ENCODE measurements at regions not wholly inside any gene's neighbourhood (a gene's known extent, or its start where the extent isn't known, plus 50 kb on each side); places are given as distances from the start of the nearest gene placed in this dataset.
"Not testable (repeated sequence)": the region's sequence is repeated elsewhere in the genome, so short reads cannot be mapped to it uniquely, and the experiment has no call there.

DNA sequence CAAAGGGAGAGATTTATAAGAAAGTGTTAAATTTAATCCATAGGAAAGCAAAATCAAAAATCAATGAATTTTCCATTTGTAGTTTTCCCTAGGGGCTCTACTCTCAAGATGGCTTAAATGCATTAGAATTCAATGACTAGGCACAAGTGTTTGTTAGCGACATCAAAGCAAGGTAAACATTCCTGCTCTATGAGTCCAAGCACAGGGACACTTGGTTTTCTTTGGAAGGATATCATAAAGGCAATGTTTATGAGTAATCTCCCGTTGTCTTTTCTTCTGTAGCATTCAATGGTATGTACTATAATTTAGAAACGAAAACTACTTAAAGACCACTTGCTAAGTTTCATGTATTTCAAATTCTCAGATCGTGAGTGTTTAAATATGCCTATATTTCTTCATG is 54.8 kb upstream of the ZNF717 start:
- H2AFZ ChIP-seq (ENCODE audit: low read length, unreplicated experiment); H3K79me2 ChIP-seq (ENCODE audit: control insufficient read depth, insufficient read depth, low read length, unreplicated experiment); H3K27me3 ChIP-seq (ENCODE audit: insufficient read depth, low read length); H3K36me3 ChIP-seq (ENCODE audit: insufficient read depth, low read length): not testable (repeated sequence)
- peaks cover 18% of the 10 kb centered on the region for H3K4me1 ChIP-seq (ENCODE audit: control insufficient read depth, insufficient read depth, low read length, unreplicated experiment)
- H3K4me3 ChIP-seq (ENCODE audit: low read depth, low read length): peak overlapping the region; percentile 19
- peak overlapping the region; percentile 71 for H3K27ac ChIP-seq (ENCODE audit: low read depth, low read length)

GRCh38 chr3:75850301-75851008 is 65.1 kb upstream of the ZNF717 start:
- H2AFZ ChIP-seq (ENCODE audit: low read length, unreplicated experiment); H3K4me3 ChIP-seq (ENCODE audit: low read depth, low read length); H3K27me3 ChIP-seq (ENCODE audit: insufficient read depth, low read length); H3K4me1 ChIP-seq (ENCODE audit: control insufficient read depth, insufficient read depth, low read length, unreplicated experiment); H3K27ac ChIP-seq (ENCODE audit: low read depth, low read length); H3K79me2 ChIP-seq (ENCODE audit: control insufficient read depth, insufficient read depth, low read length, unreplicated experiment); H3K36me3 ChIP-seq (ENCODE audit: insufficient read depth, low read length): not testable (repeated sequence)

DNA sequence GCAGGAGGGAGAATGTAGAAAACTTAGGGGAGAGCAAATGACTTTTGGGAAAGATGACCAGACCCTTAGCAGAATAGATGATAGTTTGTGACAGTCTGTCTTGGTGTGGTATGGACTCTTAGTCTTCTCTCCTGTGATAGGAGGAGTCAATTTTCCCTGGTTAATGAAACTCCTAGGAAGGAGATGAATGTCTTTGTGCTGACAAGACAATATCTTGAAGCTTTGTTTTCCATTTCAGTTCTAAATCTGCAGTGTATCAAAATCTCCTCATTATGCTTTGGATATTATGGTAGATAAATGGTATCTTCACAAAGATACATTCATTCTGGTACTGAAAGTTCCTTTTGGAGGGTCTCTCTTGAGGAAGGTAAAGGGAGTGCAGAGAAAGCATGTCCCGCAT is 77.8 kb upstream of the ZNF717 start:
- H2AFZ ChIP-seq (ENCODE audit: low read length, unreplicated experiment): peak overlapping the region; percentile 43
- H3K36me3 ChIP-seq (ENCODE audit: insufficient read depth, low read length): no peaks in the 10 kb centered on the region

DNA sequence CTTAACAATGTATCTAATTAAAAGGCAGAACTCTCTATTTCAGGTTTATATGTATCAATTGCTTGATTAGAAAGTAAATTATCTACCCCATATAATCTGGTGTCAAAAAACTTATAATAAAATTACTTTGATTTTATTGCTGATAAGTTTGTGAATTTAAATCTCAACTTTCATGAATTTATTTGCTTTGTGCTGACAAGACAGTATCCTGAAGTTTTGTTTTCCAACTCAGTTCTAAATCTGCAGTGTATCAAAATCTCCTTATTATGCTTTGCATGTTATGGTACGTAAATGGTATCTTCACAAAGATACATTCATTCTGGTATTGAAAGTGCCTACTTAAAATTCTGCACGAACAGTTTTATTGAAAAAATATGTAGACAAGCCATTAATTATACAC is 78.5 kb upstream of the ZNF717 start:
- Histone ChIP-seq H3K4me3 (ENCODE audit: low read depth, low read length) (no peak overlapping the region), H2AFZ (ENCODE audit: low read length, unreplicated experiment) (no peak overlapping the region), H3K27ac (ENCODE audit: low read depth, low read length) (no peak overlapping the region), H3K4me1 (ENCODE audit: control insufficient read depth, insufficient read depth, low read length, unreplicated experiment) (no peaks in the 10 kb centered on the region), H3K79me2 (ENCODE audit: control insufficient read depth, insufficient read depth, low read length, unreplicated experiment) (no peaks in the 10 kb centered on the region), H3K36me3 (ENCODE audit: insufficient read depth, low read length) (no peaks in the 10 kb centered on the region), H3K27me3 (ENCODE audit: insufficient read depth, low read length) (no peaks in the 10 kb centered on the region)

More for the DNA sequence above, 77.8 kb upstream of the ZNF717 start:
- H3K27me3 ChIP-seq (ENCODE audit: insufficient read depth, low read length): no peaks in the 10 kb centered on the region
- no peaks in the 10 kb centered on the region for H3K79me2 ChIP-seq (ENCODE audit: control insufficient read depth, insufficient read depth, low read length, unreplicated experiment)
- no peak overlapping the region for H3K27ac ChIP-seq (ENCODE audit: low read depth, low read length)
- H3K4me1 ChIP-seq (ENCODE audit: control insufficient read depth, insufficient read depth, low read length, unreplicated experiment): no peaks in the 10 kb centered on the region
- no peak overlapping the region for H3K4me3 ChIP-seq (ENCODE audit: low read depth, low read length)

DNA sequence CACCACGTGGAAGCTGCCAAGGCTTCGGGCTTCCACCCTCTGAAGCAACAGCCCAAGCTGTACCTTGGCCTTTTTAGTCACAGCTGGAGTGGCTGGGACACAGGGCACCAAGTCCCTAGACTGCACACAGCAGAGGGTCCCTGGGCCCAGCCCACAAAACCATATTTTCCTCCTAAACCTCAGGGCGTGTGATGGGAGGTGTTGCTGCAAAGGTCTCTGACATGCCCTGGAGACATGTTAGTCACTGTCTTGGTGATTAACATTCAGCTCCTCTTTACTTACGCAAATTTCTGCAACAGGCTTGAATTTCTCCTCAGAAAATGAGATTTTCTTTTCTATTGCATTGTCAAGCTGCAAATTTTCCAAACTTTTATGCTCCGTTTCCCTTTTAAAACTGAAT is 98.4 kb upstream of the ZNF717 start:
- H3K27me3 ChIP-seq (ENCODE audit: insufficient read depth, low read length); H3K4me1 ChIP-seq (ENCODE audit: control insufficient read depth, insufficient read depth, low read length, unreplicated experiment); H3K27ac ChIP-seq (ENCODE audit: low read depth, low read length); H3K79me2 ChIP-seq (ENCODE audit: control insufficient read depth, insufficient read depth, low read length, unreplicated experiment); H3K36me3 ChIP-seq (ENCODE audit: insufficient read depth, low read length); H3K4me3 ChIP-seq (ENCODE audit: low read depth, low read length); H2AFZ ChIP-seq (ENCODE audit: low read length, unreplicated experiment): not testable (repeated sequence)

GRCh38 chr3:75886971-75887526 is 101.7 kb upstream of the ZNF717 start:
- Histone ChIP-seq H3K79me2 (ENCODE audit: control insufficient read depth, insufficient read depth, low read length, unreplicated experiment) (no peaks in the 10 kb centered on the region), H3K27ac (ENCODE audit: low read depth, low read length) (no peak overlapping the region), H2AFZ (ENCODE audit: low read length, unreplicated experiment) (no peak overlapping the region)

GRCh38 chr3:75894234-75894633 is 108.9 kb upstream of the ZNF717 start:
- Histone ChIP-seq H2AFZ (ENCODE audit: low read length, unreplicated experiment) (peak overlapping the region; percentile 38), H3K27ac (ENCODE audit: low read depth, low read length) (no peak overlapping the region), H3K27me3 (ENCODE audit: insufficient read depth, low read length) (no peaks in the 10 kb centered on the region), H3K4me1 (ENCODE audit: control insufficient read depth, insufficient read depth, low read length, unreplicated experiment) (no peaks in the 10 kb centered on the region), H3K79me2 (ENCODE audit: control insufficient read depth, insufficient read depth, low read length, unreplicated experiment) (no peaks in the 10 kb centered on the region), H3K36me3 (ENCODE audit: insufficient read depth, low read length) (no peaks in the 10 kb centered on the region), H3K4me3 (ENCODE audit: low read depth, low read length) (no peak overlapping the region)

More at GRCh38 chr3:75886971-75887526, 101.7 kb upstream of the ZNF717 start:
- no peaks in the 10 kb centered on the region for H3K4me1 ChIP-seq (ENCODE audit: control insufficient read depth, insufficient read depth, low read length, unreplicated experiment)
- no peak overlapping the region for H3K4me3 ChIP-seq (ENCODE audit: low read depth, low read length)
- no peaks in the 10 kb centered on the region for H3K27me3 ChIP-seq (ENCODE audit: insufficient read depth, low read length)
- H3K36me3 ChIP-seq (ENCODE audit: insufficient read depth, low read length): no peaks in the 10 kb centered on the region

DNA sequence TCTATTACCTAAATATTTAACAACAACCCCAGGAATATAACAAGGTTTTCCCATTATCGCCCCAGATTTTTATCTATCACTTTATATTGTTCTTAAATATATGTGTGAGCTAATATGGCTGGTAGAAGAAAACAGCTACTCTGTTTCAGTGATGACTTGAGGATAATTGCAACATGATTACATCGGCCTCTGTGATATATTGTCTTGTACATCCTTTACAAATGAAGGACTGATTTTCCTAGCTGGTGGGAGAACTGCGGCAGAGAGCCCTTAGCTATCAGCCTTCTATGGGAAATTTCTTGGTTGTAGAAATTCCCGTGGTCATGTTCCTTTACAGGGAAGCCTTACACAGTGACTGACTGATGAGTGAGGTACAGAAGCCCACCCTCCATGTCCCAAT is 110.9 kb upstream of the ZNF717 start:
- Histone ChIP-seq H3K79me2 (ENCODE audit: control insufficient read depth, insufficient read depth, low read length, unreplicated experiment) (no peaks in the 10 kb centered on the region), H2AFZ (ENCODE audit: low read length, unreplicated experiment) (no peak overlapping the region), H3K4me3 (ENCODE audit: low read depth, low read length) (no peak overlapping the region), H3K27ac (ENCODE audit: low read depth, low read length) (no peak overlapping the region), H3K4me1 (ENCODE audit: control insufficient read depth, insufficient read depth, low read length, unreplicated experiment) (no peaks in the 10 kb centered on the region), H3K36me3 (ENCODE audit: insufficient read depth, low read length) (no peaks in the 10 kb centered on the region), H3K27me3 (ENCODE audit: insufficient read depth, low read length) (no peaks in the 10 kb centered on the region)

DNA sequence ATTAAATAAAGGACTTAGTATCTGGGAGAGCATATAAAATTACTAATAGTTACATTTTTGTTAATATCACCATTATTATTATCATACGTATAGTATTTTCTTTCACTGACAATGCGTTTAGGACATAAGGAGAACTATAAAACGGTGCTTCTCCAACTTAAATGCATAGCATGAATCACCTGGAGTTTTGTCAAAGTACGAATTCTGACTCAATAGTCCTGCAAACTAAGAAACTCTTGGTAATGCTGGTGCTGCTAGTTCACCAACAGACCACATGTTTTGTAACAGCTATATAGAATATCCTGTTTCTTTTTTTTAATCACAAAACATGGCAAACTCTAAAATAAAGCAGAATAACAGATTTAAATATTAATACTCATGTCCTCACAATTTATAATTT is 116.1 kb upstream of the ZNF717 start:
- not testable (repeated sequence) for H2AFZ ChIP-seq (ENCODE audit: low read length, unreplicated experiment)

DNA sequence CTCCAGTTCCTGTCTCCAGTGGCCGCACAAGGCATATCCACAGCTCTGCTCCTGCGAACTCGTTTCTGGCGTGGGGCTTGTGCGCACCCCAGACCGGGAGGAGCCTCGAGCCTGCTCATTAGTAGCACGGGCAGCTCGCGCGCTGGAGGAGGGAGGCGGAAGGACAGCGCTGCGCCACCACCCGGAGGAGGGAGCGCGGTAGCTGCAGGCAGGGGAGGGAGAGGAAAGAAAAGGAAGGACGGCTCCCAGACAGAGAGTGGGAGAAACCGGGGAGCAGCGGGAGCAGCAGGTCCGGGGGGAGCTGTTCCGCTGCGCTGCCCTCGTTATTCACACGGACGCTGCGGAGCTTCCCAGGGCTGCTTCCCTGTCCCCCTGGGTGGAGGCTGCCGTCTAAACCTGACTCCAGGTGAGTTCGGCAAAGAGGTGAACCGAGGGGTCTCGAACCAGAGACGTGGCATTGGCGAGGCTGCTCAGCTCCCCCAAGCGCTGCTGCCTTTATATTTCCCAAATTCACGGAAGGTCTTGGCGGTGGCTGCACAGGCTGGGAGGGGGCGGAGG is 121.3 kb upstream of the ZNF717 start:
- Histone ChIP-seq H3K36me3 (ENCODE audit: insufficient read depth, low read length) (no peaks in the 10 kb centered on the region), H3K27ac (ENCODE audit: low read depth, low read length) (no peak overlapping the region), H3K4me3 (ENCODE audit: low read depth, low read length) (peak overlapping the region; percentile 94), H3K79me2 (ENCODE audit: control insufficient read depth, insufficient read depth, low read length, unreplicated experiment) (peaks cover 7% of the 10 kb centered on the region), H3K4me1 (ENCODE audit: control insufficient read depth, insufficient read depth, low read length, unreplicated experiment) (no peaks in the 10 kb centered on the region), H2AFZ (ENCODE audit: low read length, unreplicated experiment) (peak overlapping the region; percentile 78), H3K27me3 (ENCODE audit: insufficient read depth, low read length) (no peaks in the 10 kb centered on the region)

More for the DNA sequence above, 116.1 kb upstream of the ZNF717 start:
- H3K4me1 ChIP-seq (ENCODE audit: control insufficient read depth, insufficient read depth, low read length, unreplicated experiment); H3K27me3 ChIP-seq (ENCODE audit: insufficient read depth, low read length); H3K4me3 ChIP-seq (ENCODE audit: low read depth, low read length); H3K79me2 ChIP-seq (ENCODE audit: control insufficient read depth, insufficient read depth, low read length, unreplicated experiment); H3K36me3 ChIP-seq (ENCODE audit: insufficient read depth, low read length); H3K27ac ChIP-seq (ENCODE audit: low read depth, low read length): not testable (repeated sequence)

DNA sequence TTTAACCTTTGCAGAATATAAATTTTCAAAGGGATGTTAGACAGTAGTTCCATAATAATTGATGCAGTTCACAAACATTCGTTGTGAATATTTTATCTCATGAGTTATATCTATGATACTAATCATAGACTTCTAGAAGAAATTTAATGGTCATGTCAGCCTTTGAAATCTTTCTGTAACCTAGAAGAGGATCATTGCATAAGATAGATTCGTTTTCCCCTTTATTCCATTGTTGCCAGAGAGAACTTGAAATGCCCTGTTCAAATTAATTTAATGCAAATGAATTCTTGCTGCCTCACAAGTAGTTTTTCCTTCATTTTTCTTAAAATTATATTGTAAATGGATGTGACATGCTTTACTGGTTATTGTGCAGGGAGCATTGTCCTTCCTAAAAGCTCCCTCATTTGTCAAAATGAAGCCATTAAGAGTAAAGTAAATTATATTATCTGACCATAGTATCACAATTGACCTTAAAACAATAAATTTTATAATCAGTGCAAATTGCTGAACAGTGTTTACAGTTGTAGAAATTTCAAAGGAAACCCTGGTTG is 128.5 kb upstream of the ZNF717 start:
- no peak overlapping the region for H3K4me3 ChIP-seq (ENCODE audit: low read depth, low read length)
- peaks cover 5% of the 10 kb centered on the region for H3K79me2 ChIP-seq (ENCODE audit: control insufficient read depth, insufficient read depth, low read length, unreplicated experiment)
- H3K36me3 ChIP-seq (ENCODE audit: insufficient read depth, low read length): no peaks in the 10 kb centered on the region
- no peak overlapping the region for H2AFZ ChIP-seq (ENCODE audit: low read length, unreplicated experiment)
- no peaks in the 10 kb centered on the region for H3K4me1 ChIP-seq (ENCODE audit: control insufficient read depth, insufficient read depth, low read length, unreplicated experiment)
- no peak overlapping the region for H3K27ac ChIP-seq (ENCODE audit: low read depth, low read length)
- H3K27me3 ChIP-seq (ENCODE audit: insufficient read depth, low read length): no peaks in the 10 kb centered on the region

Measured in ACC112 (cell line).